ENCODE measurements at regions not wholly inside any gene's neighbourhood (a gene's known extent, or its start where the extent isn't known, plus 50 kb on each side); places are given as distances from the start of the nearest gene placed in this dataset.
"Not testable (repeated sequence)": the region's sequence is repeated elsewhere in the genome, so short reads cannot be mapped to it uniquely, and the experiment has no call there.

GRCh38 chr6:15769511-15770018, 106.7 kb upstream of the DTNBP1 start:
- DNase-seq (ENCODE audit: low read depth) = no peak

GRCh38 chr6:15768999-15769398, 106.2 kb upstream of the DTNBP1 start:
- no peak for DNase-seq (ENCODE audit: low read depth)

GRCh38 chr6:15763837-15764236, 101.0 kb upstream of the DTNBP1 start:
- DNase-seq (ENCODE audit: low read depth) = no peak

- DNase-seq (ENCODE audit: low read depth) = no peak
These were observed 100.5 kb upstream of the DTNBP1 start for GRCh38 chr6:15763364-15763763.

GRCh38 chr6:15761045-15761502, 98.2 kb upstream of the DTNBP1 start:
- DNase-seq (ENCODE audit: low read depth) = no peak

- DNase-seq (ENCODE audit: low read depth) = no peak
These were observed 95.9 kb upstream of the DTNBP1 start for GRCh38 chr6:15758631-15759215.

GRCh38 chr6:15755526-15755925, 92.7 kb upstream of the DTNBP1 start:
- DNase-seq (ENCODE audit: low read depth) = no peak

GRCh38 chr6:15754706-15755079, 91.9 kb upstream of the DTNBP1 start:
- DNase-seq (ENCODE audit: low read depth) = no peak

- DNase-seq (ENCODE audit: low read depth) = peak; percentile 41
These were observed 91.3 kb upstream of the DTNBP1 start for GRCh38 chr6:15754035-15754705.

- no peak for DNase-seq (ENCODE audit: low read depth)
These were observed 90.0 kb upstream of the DTNBP1 start for GRCh38 chr6:15752820-15753219.

GRCh38 chr6:15751721-15752350, 89.0 kb upstream of the DTNBP1 start:
- no peak for DNase-seq (ENCODE audit: low read depth)

- DNase-seq (ENCODE audit: low read depth) = no peak
These were observed 85.5 kb upstream of the DTNBP1 start for GRCh38 chr6:15748341-15748740.

GRCh38 chr6:15747354-15747883, 84.6 kb upstream of the DTNBP1 start:
- DNase-seq (ENCODE audit: low read depth) = no peak

- DNase-seq (ENCODE audit: low read depth) = no peak
These were observed 83.0 kb upstream of the DTNBP1 start for GRCh38 chr6:15745781-15746180.

GRCh38 chr6:15744818-15745402, 82.1 kb upstream of the DTNBP1 start:
- DNase-seq (ENCODE audit: low read depth) = no peak

GRCh38 chr6:15742013-15742412, 79.2 kb upstream of the DTNBP1 start:
- DNase-seq (ENCODE audit: low read depth) = not testable (repeated sequence)

- no peak for DNase-seq (ENCODE audit: low read depth)
These were observed 78.6 kb upstream of the DTNBP1 start for GRCh38 chr6:15741405-15741804.

GRCh38 chr6:15739867-15740266, 77.0 kb upstream of the DTNBP1 start:
- DNase-seq (ENCODE audit: low read depth) = no peak

GRCh38 chr6:15739353-15739752, 76.5 kb upstream of the DTNBP1 start:
- DNase-seq (ENCODE audit: low read depth) = no peak

GRCh38 chr6:15738195-15738594, 75.4 kb upstream of the DTNBP1 start:
- DNase-seq (ENCODE audit: low read depth) = not testable (repeated sequence)

GRCh38 chr6:15736297-15736696, 73.5 kb upstream of the DTNBP1 start:
- no peak for DNase-seq (ENCODE audit: low read depth)

GRCh38 chr6:15735567-15736265, 72.9 kb upstream of the DTNBP1 start:
- no peak for DNase-seq (ENCODE audit: low read depth)
